Activated naive CD4-positive, alpha-beta T cell treated with anti-CD3 and anti-CD28 coated beads, Interleukin-2, amount 50 U/mL, for 72 hours (primary cell): ENCODE measurements at regions not wholly inside any gene's neighbourhood (a gene's known extent, or its start where the extent isn't known, plus 50 kb on each side); places are given as distances from the start of the nearest gene placed in this dataset.

Experiments used
- ATAC-seq, 2 donors: fragments of 150-1000 bp; cut with Tn5 transposase; 2 replicates each; pipeline ENCODE4 v1.10.0; 2021; ENCODE audit warnings: mild to moderate bottlenecking in 2 of 2, moderate library complexity in 2 of 2
- DNase-seq, 2 donors: peaks; one replicate each; pipeline ENCODE4 v3.0.0; 2021 to 2022; ENCODE audit warnings: low spot score in 2 of 2
- H3K27ac Mint-ChIP-seq, 2 donors: one replicate each; pipeline ENCODE4 v1.8.0; 2022; ENCODE audit warnings: mild to moderate bottlenecking in 2 of 2, mixed read lengths in 2 of 2
- H3K36me3 Mint-ChIP-seq, 2 donors: one replicate each; pipeline ENCODE4 v1.8.0; 2022; ENCODE audit warnings: mixed read lengths in 2 of 2
- H3K9me3 Mint-ChIP-seq, 2 donors: one replicate each; pipeline ENCODE4 v1.8.0; 2022; ENCODE audit warnings: mixed read lengths in 2 of 2

GRCh38 chr1:218073062-218073461 lies 212.0 kb upstream of the RRP15 start:
- ATAC-seq (no peak), DNase-seq (no peak)
- peaks cover 4 to 20% of the 10 kb centered on the region in 2 donors for H3K9me3 Mint-ChIP-seq
- no peak overlapping the region for H3K27ac Mint-ChIP-seq
- peaks cover 0 to 4% of the 10 kb centered on the region in 2 donors for H3K36me3 Mint-ChIP-seq

GRCh38 chr1:218078916-218079315 lies 206.2 kb upstream of the RRP15 start:
- Mint-ChIP-seq H3K36me3 (peaks cover 0 to 4% of the 10 kb centered on the region in 2 donors), H3K9me3 (peaks cover 15 to 24% of the 10 kb centered on the region in 2 donors), H3K27ac (no peak overlapping the region)
- ATAC-seq, result no peak
- DNase-seq, result no peak

GRCh38 chr1:218079347-218079746 lies 205.7 kb upstream of the RRP15 start:
- H3K27ac Mint-ChIP-seq, result no peak overlapping the region
- H3K9me3 Mint-ChIP-seq, result peaks cover 15 to 24% of the 10 kb centered on the region in 2 donors
- DNase-seq, result no peak
- no peak for ATAC-seq
- peaks cover 0 to 4% of the 10 kb centered on the region in 2 donors for H3K36me3 Mint-ChIP-seq

GRCh38 chr1:218079820-218080219 lies 205.3 kb upstream of the RRP15 start:
- Mint-ChIP-seq H3K9me3 (peaks cover 15 to 24% of the 10 kb centered on the region in 2 donors), H3K36me3 (peaks cover 0 to 4% of the 10 kb centered on the region in 2 donors), H3K27ac (no peak overlapping the region)
- no peak for DNase-seq
- ATAC-seq, result no peak

- H3K9me3 Mint-ChIP-seq, result peaks cover 12 to 20% of the 10 kb centered on the region in 2 donors
- DNase-seq (no peak), ATAC-seq (no peak)
- H3K27ac Mint-ChIP-seq, result no peak overlapping the region
- H3K36me3 Mint-ChIP-seq, result peaks cover 0 to 1% of the 10 kb centered on the region in 2 donors
Measured at GRCh38 chr1:218080863-218081262, 204.2 kb upstream of the RRP15 start.

- H3K36me3 Mint-ChIP-seq, result no peaks in the 10 kb centered on the region
- H3K9me3 Mint-ChIP-seq, result peaks cover 11 to 17% of the 10 kb centered on the region in 2 donors
- ATAC-seq (no peak), DNase-seq (no peak)
- H3K27ac Mint-ChIP-seq, result no peak overlapping the region
Measured at GRCh38 chr1:218081358-218081757, 203.7 kb upstream of the RRP15 start.

- Mint-ChIP-seq H3K27ac (no peak overlapping the region), H3K9me3 (no peaks in the 10 kb centered on the region), H3K36me3 (no peaks in the 10 kb centered on the region)
- DNase-seq (no peak), ATAC-seq (no peak)
Measured at GRCh38 chr1:218090459-218090858, 194.6 kb upstream of the RRP15 start.

GRCh38 chr1:218101409-218101808 lies 183.7 kb upstream of the RRP15 start:
- Mint-ChIP-seq H3K36me3 (no peaks in the 10 kb centered on the region), H3K9me3 (peaks cover 18 to 21% of the 10 kb centered on the region in 2 donors)

GRCh38 chr1:218108034-218108433 lies 177.1 kb upstream of the RRP15 start:
- no peak overlapping the region for H3K27ac Mint-ChIP-seq
- ATAC-seq (no peak), DNase-seq (no peak)
- no peaks in the 10 kb centered on the region for H3K36me3 Mint-ChIP-seq
- H3K9me3 Mint-ChIP-seq, result peaks cover 6 to 11% of the 10 kb centered on the region in 2 donors

More at GRCh38 chr1:218101409-218101808, 183.7 kb upstream of the RRP15 start:
- ATAC-seq (no peak), DNase-seq (no peak)
- no peak overlapping the region for H3K27ac Mint-ChIP-seq

GRCh38 chr1:218112862-218113261 lies 172.2 kb upstream of the RRP15 start:
- peaks cover 12 to 18% of the 10 kb centered on the region in 2 donors for H3K9me3 Mint-ChIP-seq
- peaks cover 0 to 6% of the 10 kb centered on the region in 2 donors for H3K36me3 Mint-ChIP-seq
- no peak overlapping the region for H3K27ac Mint-ChIP-seq
- ATAC-seq, result no peak
- DNase-seq, result no peak

GRCh38 chr1:218123968-218124367 lies 161.1 kb upstream of the RRP15 start:
- peaks cover 0 to 7% of the 10 kb centered on the region in 2 donors for H3K9me3 Mint-ChIP-seq
- H3K27ac Mint-ChIP-seq, result no peak overlapping the region
- DNase-seq (no peak), ATAC-seq (no peak)
- H3K36me3 Mint-ChIP-seq, result no peaks in the 10 kb centered on the region

GRCh38 chr1:218135371-218135770 lies 149.7 kb upstream of the RRP15 start:
- DNase-seq, result no peak
- Mint-ChIP-seq H3K27ac (no peak overlapping the region), H3K9me3 (peaks cover 5 to 15% of the 10 kb centered on the region in 2 donors), H3K36me3 (no peaks in the 10 kb centered on the region)
- no peak for ATAC-seq

GRCh38 chr1:218139761-218140160 lies 145.3 kb upstream of the RRP15 start:
- DNase-seq (no peak), ATAC-seq (no peak)
- Mint-ChIP-seq H3K9me3 (peaks cover 11 to 14% of the 10 kb centered on the region in 2 donors), H3K27ac (no peak overlapping the region), H3K36me3 (no peaks in the 10 kb centered on the region)

GRCh38 chr1:218156595-218156994 lies 128.5 kb upstream of the RRP15 start:
- ATAC-seq (no peak), DNase-seq (no peak)
- H3K36me3 Mint-ChIP-seq, result peaks cover 0 to 14% of the 10 kb centered on the region in 2 donors
- H3K27ac Mint-ChIP-seq, result no peak overlapping the region
- H3K9me3 Mint-ChIP-seq, result no peaks in the 10 kb centered on the region

GRCh38 chr1:218163371-218163770 lies 121.7 kb upstream of the RRP15 start:
- Mint-ChIP-seq H3K27ac (no peak overlapping the region), H3K9me3 (no peaks in the 10 kb centered on the region), H3K36me3 (peaks cover 5 to 23% of the 10 kb centered on the region in 2 donors)
- ATAC-seq (no peak), DNase-seq (no peak)

- Mint-ChIP-seq H3K27ac (peak overlapping the region in 1 of 2 donors; percentile 72), H3K9me3 (no peaks in the 10 kb centered on the region), H3K36me3 (peaks cover 5 to 17% of the 10 kb centered on the region in 2 donors)
- ATAC-seq (peak in 1 of 2 donors; percentile 68), DNase-seq (peak in 1 of 2 donors; percentile 6)
Measured at GRCh38 chr1:218164111-218164929, 120.8 kb upstream of the RRP15 start.

- no peak overlapping the region for H3K27ac Mint-ChIP-seq
- ATAC-seq (peak in 1 of 2 donors; percentile 74), DNase-seq (peak in 1 of 2 donors; percentile 9)
- H3K36me3 Mint-ChIP-seq, result peaks cover 5 to 17% of the 10 kb centered on the region in 2 donors
- no peaks in the 10 kb centered on the region for H3K9me3 Mint-ChIP-seq
Measured at GRCh38 chr1:218164930-218165700, 120.0 kb upstream of the RRP15 start.
